ENCODE measurements at regions not wholly inside any gene's neighbourhood (a gene's known extent, or its start where the extent isn't known, plus 50 kb on each side); places are given as distances from the start of the nearest gene placed in this dataset.

DNA sequence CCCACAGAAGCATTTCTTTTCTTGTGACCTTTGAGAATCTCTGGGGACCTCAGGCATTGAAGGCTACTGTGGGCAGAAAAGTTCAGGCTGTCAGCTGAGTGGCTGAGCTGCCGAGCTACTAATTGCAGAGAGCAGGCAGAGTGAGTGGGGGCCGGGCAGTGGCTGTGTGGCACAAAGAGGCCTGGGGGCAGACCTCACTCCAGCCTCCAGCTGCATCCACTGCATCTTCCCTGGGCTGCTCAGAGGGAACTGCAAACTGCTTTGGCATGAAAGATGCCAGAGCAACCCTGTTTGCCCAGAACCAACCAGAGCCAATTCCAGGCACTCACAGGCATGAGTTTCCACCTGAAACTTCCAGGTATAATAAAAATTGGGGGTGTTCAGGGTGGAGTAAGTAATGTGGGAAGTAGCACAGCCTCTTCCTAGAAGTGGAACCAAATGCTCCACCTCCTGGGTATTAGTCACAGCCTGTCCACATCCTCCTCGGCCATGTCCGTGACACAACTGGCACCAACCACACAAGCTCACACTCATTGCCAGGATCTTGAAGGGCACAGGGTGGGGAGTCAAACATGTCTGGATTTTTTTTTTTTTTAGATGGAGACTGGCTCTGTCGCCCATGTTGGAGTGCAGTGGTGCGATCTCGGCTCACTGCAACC is 548.9 kb downstream of the BNC2 start:
- Histone ChIP-seq H3K18ac (ENCODE audit: insufficient read length, low read depth, low read length) (no peak overlapping the region), H3K79me2 (ENCODE audit: insufficient read depth, low read length) (no peaks in the 10 kb centered on the region), H2BK5ac (ENCODE audit: insufficient read length, low read length) (no peak overlapping the region), H3K23ac (ENCODE audit: insufficient read length, low read depth, low read length) (no peak overlapping the region), H3K79me1 (ENCODE audit: insufficient read depth, low read depth, low read length, poor library complexity, severe bottlenecking) (no peaks in the 10 kb centered on the region), H3K27me3 (ENCODE audit: insufficient read depth, low read length) (no peaks in the 10 kb centered on the region), H2AFZ (ENCODE audit: low read length) (no peak overlapping the region), H3K4ac (ENCODE audit: low read depth, low read length) (no peak overlapping the region), H3K27ac (ENCODE audit: insufficient read length, low read depth, low read length) (no peak overlapping the region), H3K9me3 (ENCODE audit: control insufficient read depth, low read depth, low read length) (no peaks in the 10 kb centered on the region), H3T11ph (ENCODE audit: low read length) (no peak overlapping the region), H4K91ac (ENCODE audit: insufficient read length, low read depth, low read length) (no peak overlapping the region), H3K9ac (ENCODE audit: extremely low read depth, insufficient read length, low read length) (no peak overlapping the region), H4K20me1 (ENCODE audit: control insufficient read depth, insufficient read depth, insufficient read length) (no peaks in the 10 kb centered on the region), H3K56ac (ENCODE audit: insufficient read length, low read depth, low read length) (no peak overlapping the region), H2BK12ac (ENCODE audit: insufficient read length, low read depth, low read length) (no peak overlapping the region), H2BK120ac (ENCODE audit: low read depth, low read length, poor library complexity, severe bottlenecking) (no peak overlapping the region), H4K5ac (ENCODE audit: insufficient read length, low read depth, low read length) (no peak overlapping the region), H2BK20ac (ENCODE audit: low read depth, low read length, poor library complexity, severe bottlenecking) (no peak overlapping the region), H3K4me2 (ENCODE audit: insufficient read depth, insufficient read length, low read length) (no peak overlapping the region), H3K23me2 (ENCODE audit: insufficient read length, low read depth, low read length, poor library complexity, severe bottlenecking) (no peaks in the 10 kb centered on the region), H4K8ac (replicated peaks; ENCODE audit: insufficient read length, low read depth, low read length) (no peak overlapping the region), H3K14ac (ENCODE audit: insufficient read depth, low read length) (peak overlapping the region; percentile 28; the same call in 1 of the 2 replicates), H3K4me1 (ENCODE audit: insufficient read depth, low read length) (no peaks in the 10 kb centered on the region), H2BK15ac (ENCODE audit: low read depth, low read length) (no peak overlapping the region), H2AK5ac (ENCODE audit: insufficient read length, low read length) (no peak overlapping the region)
- Mint-ChIP-seq H3K4me3 (no peak overlapping the region), H3K9me3 (peaks cover 0 to 2% of the 10 kb centered on the region in 2 experiments; a peak in 2 of 5 replicates), H3K27ac (no peak overlapping the region; a peak in 1 of 7 replicates), H3K4me1 (0 out of 4 replicates have a peak, but pooled peaks cover 0 to 3% of the 10 kb centered on the region in 2 experiments), H3K27me3 (ENCODE audit: low read depth) (no peaks in the 10 kb centered on the region; the same call in 1 of the 2 replicates), H3K36me3 (ENCODE audit: insufficient read depth in 1 of 3, low read depth in 3 of 3) (peaks cover 0 to 2% (median 0%) of the 10 kb centered on the region in 3 experiments; a peak in 2 of 7 replicates)
- DNase-seq: peak; percentile 17
- no CpG with 5 or more reads among the region's 7 CpGs for WGBS (ENCODE audit: extremely low coverage, insufficient read length, low lambda C conversion rate)
- TF ChIP-seq, protein P1, sequence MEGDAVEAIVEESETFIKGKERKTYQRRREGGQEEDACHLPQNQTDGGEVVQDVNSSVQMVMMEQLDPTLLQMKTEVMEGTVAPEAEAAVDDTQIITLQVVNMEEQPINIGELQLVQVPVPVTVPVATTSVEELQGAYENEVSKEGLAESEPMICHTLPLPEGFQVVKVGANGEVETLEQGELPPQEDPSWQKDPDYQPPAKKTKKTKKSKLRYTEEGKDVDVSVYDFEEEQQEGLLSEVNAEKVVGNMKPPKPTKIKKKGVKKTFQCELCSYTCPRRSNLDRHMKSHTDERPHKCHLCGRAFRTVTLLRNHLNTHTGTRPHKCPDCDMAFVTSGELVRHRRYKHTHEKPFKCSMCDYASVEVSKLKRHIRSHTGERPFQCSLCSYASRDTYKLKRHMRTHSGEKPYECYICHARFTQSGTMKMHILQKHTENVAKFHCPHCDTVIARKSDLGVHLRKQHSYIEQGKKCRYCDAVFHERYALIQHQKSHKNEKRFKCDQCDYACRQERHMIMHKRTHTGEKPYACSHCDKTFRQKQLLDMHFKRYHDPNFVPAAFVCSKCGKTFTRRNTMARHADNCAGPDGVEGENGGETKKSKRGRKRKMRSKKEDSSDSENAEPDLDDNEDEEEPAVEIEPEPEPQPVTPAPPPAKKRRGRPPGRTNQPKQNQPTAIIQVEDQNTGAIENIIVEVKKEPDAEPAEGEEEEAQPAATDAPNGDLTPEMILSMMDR (conservative IDR thresholded peaks at IDR 0.05): no peak
